Trophoblast cell (in vitro differentiated cells and primary cell): ENCODE measurements at regions not wholly inside any gene's neighbourhood (a gene's known extent, or its start where the extent isn't known, plus 50 kb on each side); places are given as distances from the start of the nearest gene placed in this dataset.

Source experiments
- DNase-seq, 2 donors: peaks; one replicate each; pipeline ENCODE4 v3.0.0-alpha.2; 2016
- H2AFZ ChIP-seq: 2 replicates; pipeline ENCODE4 v1.6.1; 2013; ENCODE audit warnings: low read length, moderate library complexity, mild to moderate bottlenecking; ENCODE audit not compliant: insufficient read depth, poor library complexity
- H2AK5ac ChIP-seq: 2 replicates; pipeline ENCODE4 v1.6.1; 2013; ENCODE audit warnings: mild to moderate bottlenecking, low read length
- H2BK120ac ChIP-seq: 2 replicates; pipeline ENCODE4 v1.6.1; 2013; ENCODE audit warnings: low read length, mild to moderate bottlenecking, moderate library complexity; ENCODE audit not compliant: insufficient read depth, poor library complexity
- H2BK12ac ChIP-seq: 2 replicates; pipeline ENCODE4 v1.6.1; 2013; ENCODE audit warnings: mild to moderate bottlenecking, low read length, moderate library complexity
- H2BK5ac ChIP-seq: 2 replicates; pipeline ENCODE4 v1.6.1; 2013; ENCODE audit warnings: low read length, low read depth, moderate library complexity, mild to moderate bottlenecking; ENCODE audit not compliant: poor library complexity
- H3K14ac ChIP-seq: 2 replicates; pipeline ENCODE4 v1.6.1; 2013; ENCODE audit warnings: mild to moderate bottlenecking, low read length
- H3K18ac ChIP-seq: 2 replicates; pipeline ENCODE4 v1.6.1; 2013; ENCODE audit warnings: mild to moderate bottlenecking, low read length
- H3K23ac ChIP-seq: 2 replicates; pipeline ENCODE4 v1.6.1; 2013; ENCODE audit warnings: low read length
- H3K27ac ChIP-seq: 2 replicates; pipeline ENCODE4 v1.5.1; 2013; ENCODE audit warnings: low read depth, mild to moderate bottlenecking, inconsistent platforms, low read length, moderate library complexity
- H3K27me3 ChIP-seq: 2 replicates; pipeline ENCODE4 v1.6.1; 2013; ENCODE audit warnings: inconsistent platforms, mild to moderate bottlenecking, low read length, moderate library complexity; ENCODE audit not compliant: insufficient read depth
- H3K36me3 ChIP-seq, 2 experiments: 1 replicate in 1 of 2; 2 replicates in 1 of 2; pipeline ENCODE4 v1.6.1; 2013; ENCODE audit warnings: low read length in 2 of 2, mild to moderate bottlenecking in 2 of 2, moderate library complexity in 1 of 2; ENCODE audit not compliant: insufficient read depth in 2 of 2, control insufficient read depth in 1 of 2
- H3K4ac ChIP-seq: 2 replicates; pipeline ENCODE4 v1.6.1; 2013; ENCODE audit warnings: low read depth, mild to moderate bottlenecking, low read length, moderate library complexity
- H3K4me1 ChIP-seq, 2 experiments: 1 replicate in 1 of 2; 2 replicates in 1 of 2; pipeline ENCODE4 v1.6.1; 2013; ENCODE audit warnings: low read length in 2 of 2, mild to moderate bottlenecking in 2 of 2, moderate library complexity in 1 of 2; ENCODE audit not compliant: insufficient read depth in 2 of 2, control insufficient read depth in 1 of 2
- H3K4me2 ChIP-seq: 2 replicates; pipeline ENCODE4 v1.6.1; 2013; ENCODE audit warnings: inconsistent platforms, mild to moderate bottlenecking, low read length, moderate library complexity
- H3K4me3 ChIP-seq: 2 replicates; pipeline ENCODE4 v1.5.1; 2013; ENCODE audit warnings: mild to moderate bottlenecking, low read depth, low read length, inconsistent platforms
- H3K79me1 ChIP-seq: one replicate; pipeline ENCODE4 v1.6.1; 2013; ENCODE audit warnings: low read length
- H3K79me2 ChIP-seq: 2 replicates; pipeline ENCODE4 v1.6.1; 2013; ENCODE audit warnings: low read length, mild to moderate bottlenecking; ENCODE audit not compliant: control insufficient read depth, insufficient read depth, poor library complexity
- H3K9ac ChIP-seq: 2 replicates; pipeline ENCODE4 v1.6.1; 2013; ENCODE audit warnings: mild to moderate bottlenecking, low read length
- H3K9me3 ChIP-seq: 2 replicates; pipeline ENCODE4 v1.6.1; 2013; ENCODE audit warnings: low read depth, mild to moderate bottlenecking, control low read depth, inconsistent platforms, low read length; ENCODE audit not compliant: insufficient read depth
- H4K12ac ChIP-seq: 2 replicates; pipeline ENCODE4 v1.6.1; 2013; ENCODE audit warnings: low read depth, mild to moderate bottlenecking, low read length, moderate library complexity
- H4K8ac ChIP-seq: 2 replicates; pipeline ENCODE4 v1.6.1; 2013; ENCODE audit warnings: low read depth, mild to moderate bottlenecking, low read length, moderate library complexity
- H4K91ac ChIP-seq: one replicate; pipeline ENCODE4 v1.6.1; 2013; ENCODE audit warnings: low read depth, mild to moderate bottlenecking, low read length, moderate library complexity
- WGBS: extraction: QIAGEN DNeasy Blood & Tissue Kit; methylation state at CpG from one replicate; pipeline ENCODE4 v1.1.7; 2013; ENCODE audit warnings: missing lambda C conversion rate; ENCODE audit not compliant: insufficient read length, insufficient coverage; ENCODE audit errors: extremely low coverage; 5-methylcytosine and 5-hydroxymethylcytosine counted together

- Histone ChIP-seq H2BK5ac (no peak overlapping the region), H4K91ac (no peak overlapping the region), H3K9ac (no peak overlapping the region), H3K79me2 (no peaks in the 10 kb centered on the region), H3K36me3 (no peaks in the 10 kb centered on the region), H4K12ac (no peak overlapping the region), H3K4me2 (no peak overlapping the region), H2BK120ac (no peak overlapping the region), H3K27me3 (no peaks in the 10 kb centered on the region), H3K4me1 (no peaks in the 10 kb centered on the region), H4K8ac (no peak overlapping the region), H2AFZ (no peak overlapping the region), H3K18ac (no peak overlapping the region), H3K9me3 (no peaks in the 10 kb centered on the region), H3K14ac (no peak overlapping the region), H2AK5ac (no peak overlapping the region), H3K4me3 (no peak overlapping the region), H3K23ac (no peak overlapping the region), H3K79me1 (no peaks in the 10 kb centered on the region), H2BK12ac (no peak overlapping the region), H3K27ac (no peak overlapping the region), H3K4ac (no peak overlapping the region)
- DNase-seq: no peak
- WGBS: no CpG with 5 or more reads among the region's 2 CpGs
Measured at GRCh38 chr5:63686181-63686580, 276.1 kb downstream of the HTR1A start.

- no peak overlapping the region for H2BK12ac ChIP-seq
- H4K8ac ChIP-seq: no peak overlapping the region
- no peaks in the 10 kb centered on the region for H3K4me1 ChIP-seq
Measured at GRCh38 chr5:63685454-63685853, 276.8 kb downstream of the HTR1A start.

GRCh38 chr5:63674881-63675280 lies 287.4 kb downstream of the HTR1A start:
- Histone ChIP-seq H3K9ac (no peak overlapping the region), H3K4ac (no peak overlapping the region), H3K14ac (no peak overlapping the region), H3K27ac (no peak overlapping the region), H3K9me3 (no peaks in the 10 kb centered on the region), H3K36me3 (no peaks in the 10 kb centered on the region), H3K23ac (no peak overlapping the region), H3K4me1 (no peaks in the 10 kb centered on the region), H4K8ac (no peak overlapping the region), H2AK5ac (no peak overlapping the region), H3K18ac (no peak overlapping the region), H4K91ac (no peak overlapping the region), H3K79me2 (no peaks in the 10 kb centered on the region), H3K79me1 (no peaks in the 10 kb centered on the region), H4K12ac (no peak overlapping the region), H2BK12ac (no peak overlapping the region), H2BK120ac (no peak overlapping the region), H2BK5ac (no peak overlapping the region), H3K4me2 (no peak overlapping the region), H2AFZ (no peak overlapping the region), H3K4me3 (no peak overlapping the region), H3K27me3 (no peaks in the 10 kb centered on the region)
- no CpG with 5 or more reads among the region's 3 CpGs for WGBS
- no peak for DNase-seq

More at GRCh38 chr5:63685454-63685853, 276.8 kb downstream of the HTR1A start:
- Histone ChIP-seq H3K4me2 (no peak overlapping the region), H3K9me3 (no peaks in the 10 kb centered on the region), H4K12ac (no peak overlapping the region), H3K9ac (no peak overlapping the region), H2AFZ (no peak overlapping the region), H3K27me3 (no peaks in the 10 kb centered on the region), H3K14ac (no peak overlapping the region), H3K36me3 (no peaks in the 10 kb centered on the region), H3K27ac (no peak overlapping the region), H3K79me1 (no peaks in the 10 kb centered on the region), H3K18ac (no peak overlapping the region), H2BK120ac (no peak overlapping the region), H2AK5ac (no peak overlapping the region), H3K79me2 (no peaks in the 10 kb centered on the region), H3K23ac (no peak overlapping the region), H2BK5ac (no peak overlapping the region), H4K91ac (no peak overlapping the region), H3K4ac (no peak overlapping the region), H3K4me3 (no peak overlapping the region)
- no peak for DNase-seq

- Histone ChIP-seq H3K79me1 (peaks cover 1% of the 10 kb centered on the region), H4K8ac (no peak overlapping the region), H3K23ac (no peak overlapping the region), H3K9me3 (no peaks in the 10 kb centered on the region), H3K36me3 (no peaks in the 10 kb centered on the region), H3K18ac (no peak overlapping the region), H4K91ac (no peak overlapping the region), H3K4me2 (no peak overlapping the region), H3K27me3 (no peaks in the 10 kb centered on the region), H3K4me3 (no peak overlapping the region), H3K9ac (no peak overlapping the region), H3K79me2 (no peaks in the 10 kb centered on the region), H2BK5ac (no peak overlapping the region), H3K14ac (no peak overlapping the region), H2AFZ (no peak overlapping the region), H4K12ac (no peak overlapping the region), H2BK12ac (no peak overlapping the region), H2BK120ac (no peak overlapping the region), H3K27ac (no peak overlapping the region), H2AK5ac (no peak overlapping the region), H3K4me1 (no peaks in the 10 kb centered on the region), H3K4ac (no peak overlapping the region)
- no CpG with 5 or more reads among the region's 1 CpG for WGBS
- DNase-seq: no peak
Measured at GRCh38 chr5:63655043-63655442, 307.2 kb downstream of the HTR1A start.
